NT2/D1 (cell line): ENCODE measurements at regions not wholly inside any gene's neighbourhood (a gene's known extent, or its start where the extent isn't known, plus 50 kb on each side); places are given as distances from the start of the nearest gene placed in this dataset.

Experiments used
- DNase-seq: peaks from one replicate; pipeline ENCODE4 v3.0.0-alpha.2; 2011; ENCODE audit warnings: low read depth, low spot score
- H3K27me3 ChIP-seq: 2 replicates; pipeline ENCODE4 v1.6.0; 2011; ENCODE audit warnings: mild to moderate bottlenecking; ENCODE audit not compliant: insufficient read length, insufficient read depth
- H3K36me3 ChIP-seq: 2 replicates; pipeline ENCODE4 v1.6.1; 2011; ENCODE audit warnings: mild to moderate bottlenecking, low read length, mixed read lengths; ENCODE audit not compliant: insufficient read depth, insufficient read length
- H3K4me1 ChIP-seq: 2 replicates; pipeline ENCODE4 v1.5.1; 2011; ENCODE audit not compliant: insufficient read depth, insufficient read length
- H3K4me3 ChIP-seq: 2 replicates; pipeline ENCODE4 v1.5.1; 2011; ENCODE audit warnings: low read depth; ENCODE audit not compliant: insufficient read length
- H3K9ac ChIP-seq: 2 replicates; pipeline ENCODE4 v1.6.0; 2011; ENCODE audit warnings: low read depth; ENCODE audit not compliant: insufficient read length
- H3K9me3 ChIP-seq: 2 replicates; pipeline ENCODE4 v1.5.1; 2011; ENCODE audit warnings: mild to moderate bottlenecking, low read length; ENCODE audit not compliant: insufficient read depth
- SUZ12 ChIP-seq: IDR thresholded peaks from 2 replicates; pipeline ENCODE4 v1.6.1; 2011; ENCODE audit not compliant: insufficient read length, insufficient read depth; ENCODE audit errors: extremely low read depth
- YY1 ChIP-seq: IDR thresholded peaks from 2 replicates; pipeline ENCODE4 v1.6.1; 2011; ENCODE audit not compliant: insufficient read length, insufficient read depth
- ZNF274 ChIP-seq: IDR thresholded peaks from 2 replicates; pipeline ENCODE4 v1.6.1; 2011; ENCODE audit warnings: mild to moderate bottlenecking, low read depth, low read length

DNA sequence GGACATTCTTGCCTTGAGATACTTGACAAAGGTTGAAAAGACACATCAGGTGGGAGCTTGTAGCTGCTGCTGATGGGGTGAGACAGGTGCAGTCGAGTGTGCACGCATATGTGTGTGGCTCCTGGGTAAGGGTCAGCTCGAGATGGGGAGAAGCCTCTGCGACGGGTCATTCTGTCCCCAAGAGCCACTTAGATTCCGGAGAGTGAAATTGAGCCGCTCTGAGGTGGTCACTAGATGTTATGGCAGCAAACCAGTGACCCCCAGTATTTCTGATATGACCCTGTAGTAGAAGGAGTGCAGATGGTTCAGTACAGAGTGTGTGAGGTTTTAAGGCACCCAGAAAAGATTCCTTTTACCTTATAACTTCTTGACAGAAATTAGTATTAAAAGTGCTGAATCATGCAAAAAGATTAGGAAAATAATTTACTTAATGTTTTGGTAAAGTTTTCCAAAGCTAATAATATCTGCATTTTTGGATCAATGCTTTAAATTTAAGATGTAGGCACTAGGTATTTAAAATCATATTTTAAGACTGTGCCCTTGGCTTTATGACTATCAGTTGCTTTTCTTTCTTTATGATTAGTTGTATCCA is 241.9 kb upstream of the TOPAZ1 start:
- peaks cover 7% of the 10 kb centered on the region for H3K36me3 ChIP-seq
- peaks cover 56% of the 10 kb centered on the region for H3K27me3 ChIP-seq
- TF ChIP-seq YY1 (no peak), SUZ12 (peak; percentile 13)
- H3K9ac ChIP-seq: peak overlapping the region; percentile 85
- H3K9me3 ChIP-seq: no peaks in the 10 kb centered on the region; the same call in 1 of the 2 replicates
- no peak for DNase-seq
- H3K4me1 ChIP-seq: peaks cover 13% of the 10 kb centered on the region
- peak overlapping the region; percentile 88 for H3K4me3 ChIP-seq

DNA sequence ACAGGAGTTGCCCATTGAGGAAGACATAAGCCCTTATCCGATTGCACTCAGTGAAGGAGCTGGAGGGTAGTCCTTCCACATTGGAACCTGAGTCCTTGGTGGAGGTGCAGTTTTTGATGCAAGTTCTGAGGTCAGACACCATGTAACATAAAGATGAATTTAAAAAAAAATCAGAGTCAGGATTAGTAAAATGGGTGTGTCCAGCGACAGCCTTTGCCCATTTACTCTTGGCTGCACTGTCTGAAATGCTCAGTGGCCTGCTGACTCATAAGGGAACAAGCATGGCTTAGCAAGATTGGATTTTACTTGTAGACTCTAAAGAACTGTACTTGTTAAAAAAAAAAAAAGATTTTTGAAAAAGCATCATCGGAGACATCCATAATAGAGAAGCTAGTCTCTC is 241.1 kb upstream of the TOPAZ1 start:
- Histone ChIP-seq H3K9me3 (no peaks in the 10 kb centered on the region; the same call in 1 of the 2 replicates), H3K4me3 (no peak overlapping the region), H3K4me1 (peaks cover 13% of the 10 kb centered on the region), H3K27me3 (peaks cover 48% of the 10 kb centered on the region), H3K36me3 (peaks cover 7% of the 10 kb centered on the region), H3K9ac (no peak overlapping the region)
- no peak for TF ChIP-seq SUZ12
- TF ChIP-seq ZNF274: no peak
- TF ChIP-seq YY1: no peak
- DNase-seq: no peak

DNA sequence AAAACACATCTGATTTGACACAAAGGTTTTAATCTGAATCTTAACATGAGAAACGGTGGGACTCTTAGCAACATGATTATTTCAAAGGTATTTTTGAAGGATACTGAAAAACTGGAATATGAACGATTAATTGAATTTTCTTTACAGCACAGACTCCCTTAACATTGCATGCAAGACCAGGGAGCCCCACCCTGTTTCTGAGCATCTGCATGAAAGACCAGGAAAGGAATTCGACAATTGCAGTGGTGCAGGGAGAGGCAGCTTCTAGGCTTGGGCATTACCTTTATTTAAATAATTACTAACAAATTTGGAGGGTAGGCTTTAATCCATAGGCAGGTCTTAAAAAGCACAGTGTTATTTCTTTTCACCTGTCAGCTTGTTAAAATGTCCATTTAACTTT is 240.6 kb upstream of the TOPAZ1 start:
- TF ChIP-seq ZNF274 (no peak), YY1 (no peak), SUZ12 (no peak)
- Histone ChIP-seq H3K27me3 (peaks cover 43% of the 10 kb centered on the region), H3K4me3 (no peak overlapping the region), H3K9ac (no peak overlapping the region), H3K36me3 (peaks cover 7% of the 10 kb centered on the region), H3K9me3 (no peaks in the 10 kb centered on the region; the same call in 1 of the 2 replicates), H3K4me1 (peaks cover 13% of the 10 kb centered on the region)
- no peak for DNase-seq

DNA sequence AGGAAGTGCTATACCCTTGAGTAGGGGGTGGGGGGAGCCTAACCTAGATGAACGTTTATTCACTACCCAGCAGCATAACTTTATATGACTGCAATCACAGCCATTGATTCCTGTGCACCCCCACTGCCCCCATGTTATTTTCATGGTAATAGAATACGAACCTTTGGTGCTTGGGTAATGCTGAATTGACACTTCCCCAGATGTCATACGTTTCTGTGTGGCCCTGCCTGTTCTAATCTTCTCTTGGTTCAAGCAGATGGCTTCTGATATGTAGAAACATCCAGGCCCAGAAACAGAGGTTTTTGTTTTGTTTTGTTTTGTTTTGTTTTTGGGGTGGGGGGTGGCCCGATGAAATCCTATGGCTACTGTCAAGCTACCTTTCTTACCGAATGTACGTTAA is 237.9 kb upstream of the TOPAZ1 start:
- TF ChIP-seq ZNF274 (no peak), SUZ12 (no peak), YY1 (no peak)
- no peak overlapping the region for H3K9ac ChIP-seq
- no peak overlapping the region for H3K4me3 ChIP-seq
- H3K9me3 ChIP-seq: no peaks in the 10 kb centered on the region; the same call in 1 of the 2 replicates
- peaks cover 16% of the 10 kb centered on the region for H3K27me3 ChIP-seq
- no peak for DNase-seq
- H3K36me3 ChIP-seq: peaks cover 7% of the 10 kb centered on the region
- H3K4me1 ChIP-seq: peaks cover 4% of the 10 kb centered on the region

DNA sequence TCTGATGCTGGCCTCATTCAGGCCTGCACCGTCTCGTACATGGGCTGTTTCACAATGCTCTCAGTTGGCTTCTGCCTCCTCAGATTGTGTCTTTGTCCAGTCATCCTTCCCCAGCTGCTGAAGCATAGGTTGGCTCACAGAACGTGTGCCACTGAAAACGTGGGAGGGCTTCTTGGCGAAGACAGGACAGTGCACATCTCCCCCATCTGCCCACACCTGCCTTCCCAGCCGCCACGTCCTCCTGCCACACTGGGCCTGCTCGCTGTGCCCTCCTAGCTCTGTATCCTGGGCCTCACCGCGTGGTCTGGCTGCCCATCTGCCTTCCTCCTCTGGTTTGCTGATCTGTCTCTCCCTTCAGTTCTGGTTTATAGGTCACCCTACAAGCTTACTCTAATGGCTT is 230.0 kb upstream of the TOPAZ1 start:
- H3K9ac ChIP-seq: no peak overlapping the region
- H3K36me3 ChIP-seq: peaks cover 19% of the 10 kb centered on the region
- TF ChIP-seq YY1 (no peak), ZNF274 (no peak), SUZ12 (no peak)
- no peaks in the 10 kb centered on the region for H3K9me3 ChIP-seq
- H3K27me3 ChIP-seq: no peaks in the 10 kb centered on the region
- H3K4me1 ChIP-seq: peaks cover 13% of the 10 kb centered on the region
- DNase-seq: no peak
- no peak overlapping the region for H3K4me3 ChIP-seq

DNA sequence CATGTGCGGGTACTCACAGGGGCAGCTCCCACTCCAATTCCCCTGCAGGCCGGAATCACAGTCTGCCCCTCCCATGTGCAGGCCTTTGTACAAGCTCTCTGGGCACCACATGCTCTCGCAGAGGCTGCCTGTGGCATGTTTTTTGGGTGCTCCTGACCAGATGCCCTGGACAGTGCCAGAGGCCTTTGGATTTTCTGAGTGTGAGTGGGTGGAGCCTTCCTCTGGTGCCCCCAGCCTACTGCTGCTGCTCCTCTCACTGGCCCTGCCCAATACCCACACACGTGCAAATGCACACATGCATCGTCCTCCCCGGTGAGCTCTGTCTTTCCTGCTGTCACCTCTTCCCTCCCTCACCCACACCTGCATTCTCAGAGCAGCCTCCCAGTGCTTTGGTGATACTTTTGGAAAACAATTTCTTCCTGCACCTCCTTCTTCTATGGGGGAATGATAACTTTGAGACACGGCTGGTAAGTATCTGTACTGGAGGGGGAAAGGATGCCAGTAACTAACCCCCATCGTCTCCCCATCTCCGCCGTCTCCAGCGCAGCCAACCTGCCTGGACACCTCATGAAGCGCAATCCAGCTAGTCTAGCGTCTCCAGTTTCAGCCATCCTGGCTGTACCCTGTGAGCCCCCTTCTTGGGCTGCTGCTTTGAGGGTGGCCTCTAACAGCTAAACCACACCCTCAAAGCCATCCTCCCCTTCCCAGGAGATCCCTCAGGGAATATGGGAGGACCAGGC is 229.4 kb upstream of the TOPAZ1 start:
- peaks cover 23% of the 10 kb centered on the region for H3K36me3 ChIP-seq
- no peak overlapping the region for H3K4me3 ChIP-seq
- TF ChIP-seq YY1 (no peak), ZNF274 (no peak), SUZ12 (no peak)
- no peaks in the 10 kb centered on the region for H3K27me3 ChIP-seq
- no peak for DNase-seq
- H3K4me1 ChIP-seq: peaks cover 13% of the 10 kb centered on the region
- H3K9me3 ChIP-seq: no peaks in the 10 kb centered on the region
- no peak overlapping the region for H3K9ac ChIP-seq

DNA sequence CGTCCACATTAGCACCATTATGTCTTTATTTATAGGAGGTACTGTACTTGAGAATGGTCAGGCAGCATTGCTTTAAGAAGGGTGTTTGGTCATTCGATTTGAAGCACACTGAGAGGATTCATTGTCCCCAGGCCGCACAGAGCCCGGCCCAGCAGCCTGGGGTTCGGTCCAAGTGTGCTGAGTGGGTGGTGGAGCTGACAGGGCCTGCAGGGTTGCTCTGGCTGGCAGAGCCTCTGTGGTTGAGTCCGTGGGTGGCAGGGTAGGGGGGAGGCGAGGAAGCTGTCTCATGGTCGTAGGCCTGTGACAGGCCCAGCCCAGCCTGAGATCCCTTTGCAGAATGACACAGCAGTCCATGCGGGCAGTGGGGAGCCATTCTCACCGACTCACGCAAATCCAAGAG is 227.7 kb upstream of the TOPAZ1 start:
- TF ChIP-seq SUZ12 (no peak), YY1 (no peak), ZNF274 (no peak)

More for the DNA sequence above, 227.7 kb upstream of the TOPAZ1 start:
- Histone ChIP-seq H3K9ac (no peak overlapping the region), H3K27me3 (no peaks in the 10 kb centered on the region), H3K4me1 (peaks cover 13% of the 10 kb centered on the region), H3K9me3 (no peaks in the 10 kb centered on the region), H3K4me3 (no peak overlapping the region), H3K36me3 (peaks cover 25% of the 10 kb centered on the region)
- no peak for DNase-seq
